Hepatocyte (in vitro differentiated cells): ENCODE measurements at regions not wholly inside any gene's neighbourhood (a gene's known extent, or its start where the extent isn't known, plus 50 kb on each side); places are given as distances from the start of the nearest gene placed in this dataset.

Experiments
- DNase-seq: peaks from one replicate; pipeline ENCODE4 v3.0.0-alpha.2; 2016; ENCODE audit warnings: low spot score
- H2AFZ ChIP-seq: fragments of 200-600 bp; sonication (generic); 2 replicates; pipeline ENCODE4 v1.6.0; 2016; ENCODE audit warnings: antibody characterized with exemption, mild to moderate bottlenecking
- H3K27ac ChIP-seq: fragments of 200-600 bp; sonication (generic); 2 replicates; pipeline ENCODE4 v1.5.1; 2016; ENCODE audit warnings: mild to moderate bottlenecking
- H3K27me3 ChIP-seq: fragments of 200-600 bp; sonication (generic); 2 replicates; pipeline ENCODE4 v1.6.1; 2016
- H3K36me3 ChIP-seq: fragments of 200-600 bp; sonication (generic); replicated peaks from 2 replicates; pipeline ENCODE4 v1.5.1; 2016; ENCODE audit warnings: low read depth; ENCODE audit not compliant: insufficient read depth
- H3K4me1 ChIP-seq: fragments of 200-600 bp; sonication (generic); 2 replicates; pipeline ENCODE4 v1.5.1; 2016; ENCODE audit warnings: mild to moderate bottlenecking, moderate library complexity; ENCODE audit not compliant: insufficient read depth
- H3K4me2 ChIP-seq: fragments of 200-600 bp; sonication (generic); 2 replicates; pipeline ENCODE4 v1.6.0; 2016
- H3K4me3 ChIP-seq: fragments of 200-600 bp; sonication (generic); 2 replicates; pipeline ENCODE4 v1.5.1; 2016; ENCODE audit warnings: mild to moderate bottlenecking
- H3K79me2 ChIP-seq: fragments of 200-600 bp; sonication (generic); 2 replicates; pipeline ENCODE4 v1.6.0; 2017; ENCODE audit warnings: mild to moderate bottlenecking
- H3K9me2 ChIP-seq: fragments of 200-600 bp; sonication (generic); replicated peaks from 2 replicates; pipeline ENCODE4 v1.6.0; 2017; ENCODE audit warnings: mild to moderate bottlenecking; ENCODE audit not compliant: insufficient read depth
- H3K9me3 ChIP-seq: fragments of 200-600 bp; sonication (generic); 2 replicates; pipeline ENCODE4 v1.5.1; 2016; ENCODE audit warnings: low read depth, mild to moderate bottlenecking
- H4K20me1 ChIP-seq: fragments of 200-600 bp; sonication (generic); 2 replicates; pipeline ENCODE4 v1.6.0; 2016; ENCODE audit warnings: mild to moderate bottlenecking; ENCODE audit not compliant: insufficient read depth, poor library complexity, severe bottlenecking
- EZH2 ChIP-seq: fragments of 200-600 bp; sonication (generic); IDR thresholded peaks from 2 replicates; pipeline ENCODE4 v1.6.1; 2016; ENCODE audit warnings: antibody characterized with exemption, mild to moderate bottlenecking, borderline replicate concordance
- EZH2phosphoT487 ChIP-seq: fragments of 200-600 bp; sonication (generic); IDR thresholded peaks from one replicate; pipeline ENCODE4 v1.6.1; 2018; ENCODE audit warnings: antibody characterized with exemption, mild to moderate bottlenecking, low read depth, moderate library complexity; ENCODE audit not compliant: unreplicated experiment, severe bottlenecking
- WGBS: methylation state at CpG from one replicate; pipeline ENCODE4 v1.1.6; 2016; ENCODE audit warnings: low lambda C conversion rate; ENCODE audit errors: missing lambda C conversion rate; 5-methylcytosine and 5-hydroxymethylcytosine counted together
- TF ChIP-seq, protein P1 (sequence below): fragments of 200-600 bp; sonication (generic); IDR thresholded peaks from 2 replicates; pipeline ENCODE4 v1.5.1; 2016; ENCODE audit warnings: antibody characterized with exemption, mild to moderate bottlenecking; ENCODE audit not compliant: poor library complexity

DNA sequence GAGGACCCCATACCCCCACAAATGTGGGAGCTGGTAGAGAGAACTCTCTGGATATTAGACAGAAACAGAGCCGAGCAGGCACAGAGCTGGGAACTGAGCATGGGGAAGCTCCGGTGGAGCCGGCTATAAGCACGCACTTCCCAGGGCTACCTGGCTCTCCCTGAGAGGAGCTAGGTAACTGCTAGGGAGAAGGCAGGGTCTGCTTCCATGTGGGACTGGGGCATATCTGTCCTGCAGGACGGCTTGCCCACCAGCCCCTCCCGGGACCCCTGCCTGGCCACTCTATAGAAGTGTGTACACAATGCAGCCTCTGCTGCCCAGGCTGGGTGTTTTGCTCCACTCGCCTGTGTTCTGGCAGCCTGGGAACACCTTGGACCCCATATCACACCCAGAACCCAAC, 1537.0 kb upstream of the CDH9 start:
- Histone ChIP-seq H3K9me2 (no peaks in the 10 kb centered on the region), H3K27ac (no peak overlapping the region), H3K9me3 (no peaks in the 10 kb centered on the region), H3K36me3 (no peaks in the 10 kb centered on the region), H3K27me3 (no peaks in the 10 kb centered on the region), H3K4me2 (no peak overlapping the region), H3K4me1 (no peaks in the 10 kb centered on the region), H4K20me1 (no peaks in the 10 kb centered on the region), H3K4me3 (no peak overlapping the region), H3K79me2 (no peaks in the 10 kb centered on the region), H2AFZ (no peak overlapping the region)
- DNase-seq = no peak
- 96% methylated on average over 7 of the region's 7 CpGs for WGBS
- TF ChIP-seq EZH2 = no peak
- no peak for TF ChIP-seq EZH2phosphoT487
- TF ChIP-seq, protein P1, sequence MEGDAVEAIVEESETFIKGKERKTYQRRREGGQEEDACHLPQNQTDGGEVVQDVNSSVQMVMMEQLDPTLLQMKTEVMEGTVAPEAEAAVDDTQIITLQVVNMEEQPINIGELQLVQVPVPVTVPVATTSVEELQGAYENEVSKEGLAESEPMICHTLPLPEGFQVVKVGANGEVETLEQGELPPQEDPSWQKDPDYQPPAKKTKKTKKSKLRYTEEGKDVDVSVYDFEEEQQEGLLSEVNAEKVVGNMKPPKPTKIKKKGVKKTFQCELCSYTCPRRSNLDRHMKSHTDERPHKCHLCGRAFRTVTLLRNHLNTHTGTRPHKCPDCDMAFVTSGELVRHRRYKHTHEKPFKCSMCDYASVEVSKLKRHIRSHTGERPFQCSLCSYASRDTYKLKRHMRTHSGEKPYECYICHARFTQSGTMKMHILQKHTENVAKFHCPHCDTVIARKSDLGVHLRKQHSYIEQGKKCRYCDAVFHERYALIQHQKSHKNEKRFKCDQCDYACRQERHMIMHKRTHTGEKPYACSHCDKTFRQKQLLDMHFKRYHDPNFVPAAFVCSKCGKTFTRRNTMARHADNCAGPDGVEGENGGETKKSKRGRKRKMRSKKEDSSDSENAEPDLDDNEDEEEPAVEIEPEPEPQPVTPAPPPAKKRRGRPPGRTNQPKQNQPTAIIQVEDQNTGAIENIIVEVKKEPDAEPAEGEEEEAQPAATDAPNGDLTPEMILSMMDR = no peak

DNA sequence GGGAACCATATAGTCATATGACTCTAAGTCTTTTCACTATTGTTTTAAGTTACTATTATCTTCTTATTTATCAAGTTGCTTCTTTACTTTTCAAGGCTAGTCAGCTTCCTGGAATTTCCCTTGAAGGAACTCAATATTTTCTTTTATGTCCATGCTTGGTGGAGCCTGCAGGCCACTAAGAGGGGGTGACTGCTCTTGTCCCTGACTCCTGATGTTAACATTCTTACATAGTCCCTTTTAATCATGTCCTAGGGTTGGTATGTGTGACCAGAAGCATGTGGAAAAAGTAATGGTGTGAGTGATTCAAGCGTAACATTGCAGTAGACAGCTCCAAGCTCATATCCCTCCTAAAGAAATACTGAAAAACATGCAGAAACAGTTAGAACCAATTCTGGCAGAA, 1536.2 kb upstream of the CDH9 start:
- H3K9me3 ChIP-seq = no peaks in the 10 kb centered on the region
- H3K36me3 ChIP-seq = no peaks in the 10 kb centered on the region
- H3K4me2 ChIP-seq = no peak overlapping the region
- H2AFZ ChIP-seq = no peak overlapping the region
- H3K27ac ChIP-seq = no peak overlapping the region
- H3K27me3 ChIP-seq = no peaks in the 10 kb centered on the region
- H4K20me1 ChIP-seq = no peaks in the 10 kb centered on the region
- DNase-seq = no peak
- no peaks in the 10 kb centered on the region for H3K4me1 ChIP-seq
- no peaks in the 10 kb centered on the region for H3K9me2 ChIP-seq
- H3K79me2 ChIP-seq = no peaks in the 10 kb centered on the region
- H3K4me3 ChIP-seq = no peak overlapping the region
- 85% methylated on average over 1 of the region's 1 CpG for WGBS
- TF ChIP-seq EZH2 (no peak), EZH2phosphoT487 (no peak)
- TF ChIP-seq, protein P1 = no peak

DNA sequence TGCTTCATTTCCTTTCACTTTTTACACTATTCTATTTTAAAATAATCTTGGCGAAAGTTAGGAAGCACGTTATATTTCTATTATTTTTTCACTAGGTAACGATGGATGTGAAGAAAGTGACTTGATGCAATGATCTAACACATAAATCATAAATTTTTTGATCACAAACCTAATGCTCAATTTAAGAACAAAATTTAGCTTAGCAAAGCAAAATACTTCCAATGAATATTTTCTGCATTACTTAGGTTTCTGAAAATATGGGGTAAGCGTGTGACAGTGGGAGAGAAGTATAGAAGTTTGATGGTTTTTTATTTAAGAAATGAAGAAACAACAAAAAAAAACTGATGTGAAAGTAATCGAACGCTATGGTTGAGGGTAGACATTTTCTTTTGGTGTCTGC, 1528.7 kb upstream of the CDH9 start:
- no peak for DNase-seq
- H3K36me3 ChIP-seq = no peaks in the 10 kb centered on the region
- no peaks in the 10 kb centered on the region for H3K9me2 ChIP-seq
- H3K4me2 ChIP-seq = no peak overlapping the region
- H3K4me1 ChIP-seq = no peaks in the 10 kb centered on the region
- no peak overlapping the region for H2AFZ ChIP-seq
- H3K9me3 ChIP-seq = no peaks in the 10 kb centered on the region
- no peak overlapping the region for H3K4me3 ChIP-seq
- H3K27ac ChIP-seq = no peak overlapping the region
- H3K27me3 ChIP-seq = no peaks in the 10 kb centered on the region
- no peaks in the 10 kb centered on the region for H3K79me2 ChIP-seq
- WGBS = 88% methylated on average over 6 of the region's 6 CpGs
- TF ChIP-seq EZH2phosphoT487 = no peak
- TF ChIP-seq, protein P1 = no peak
- TF ChIP-seq EZH2 = no peak
- no peaks in the 10 kb centered on the region for H4K20me1 ChIP-seq

DNA sequence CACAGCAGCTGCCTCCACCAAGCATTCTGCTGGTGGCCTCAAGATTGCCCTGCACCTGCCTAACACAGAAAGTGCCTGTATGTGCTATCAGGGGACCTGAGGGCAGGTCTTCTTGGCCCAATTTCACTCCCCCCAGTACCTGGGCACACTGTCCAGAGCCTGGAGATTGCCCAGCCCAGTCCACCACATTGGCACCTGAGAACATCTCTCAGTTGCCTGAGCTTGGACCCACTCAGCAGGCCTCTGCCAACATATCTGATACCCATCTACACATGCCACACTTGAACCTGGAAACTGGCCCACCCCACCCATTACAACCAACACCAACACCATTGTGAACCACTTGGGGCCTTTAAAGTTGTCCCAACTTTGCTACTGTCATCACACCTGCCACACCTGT, 1523.1 kb upstream of the CDH9 start:
- TF ChIP-seq EZH2 (no peak), EZH2phosphoT487 (no peak)
- TF ChIP-seq, protein P1 = no peak
- no peak overlapping the region for H3K4me3 ChIP-seq
- H3K9me3 ChIP-seq = no peaks in the 10 kb centered on the region
- H3K4me2 ChIP-seq = no peak overlapping the region
- no peaks in the 10 kb centered on the region for H3K36me3 ChIP-seq
- DNase-seq = no peak
- H3K79me2 ChIP-seq = no peaks in the 10 kb centered on the region
- H4K20me1 ChIP-seq = no peaks in the 10 kb centered on the region
- no peaks in the 10 kb centered on the region for H3K27me3 ChIP-seq
- H3K4me1 ChIP-seq = no peaks in the 10 kb centered on the region
- no peaks in the 10 kb centered on the region for H3K9me2 ChIP-seq
- H2AFZ ChIP-seq = no peak overlapping the region
- H3K27ac ChIP-seq = no peak overlapping the region
